GM10266 (cell line): ENCODE measurements at regions not wholly inside any gene's neighbourhood (a gene's known extent, or its start where the extent isn't known, plus 50 kb on each side); places are given as distances from the start of the nearest gene placed in this dataset.
A peak's percentile ranks its signal among the peaks of the same experiment; 100 is the strongest.
"Not testable (repeated sequence)": the region's sequence is repeated elsewhere in the genome, so short reads cannot be mapped to it uniquely, and the experiment has no call there.

ENCODE experiments used
- DNase-seq: peaks from one replicate; pipeline ENCODE4 v3.0.0; 2012; ENCODE audit errors: extremely low spot score
- CTCF ChIP-seq: IDR thresholded peaks from 2 replicates; pipeline ENCODE4 v1.5.1; 2012; ENCODE audit warnings: mild to moderate bottlenecking, low read depth; ENCODE audit not compliant: control insufficient read depth, insufficient read depth; ENCODE audit errors: missing control alignments

GRCh38 chr1:219324629-219325367 is 151.1 kb downstream of the LYPLAL1 start:
- DNase-seq, result no peak
- no peak for TF ChIP-seq CTCF

GRCh38 chr1:219324171-219324570 is 150.5 kb downstream of the LYPLAL1 start:
- no peak for DNase-seq
- TF ChIP-seq CTCF, result no peak

GRCh38 chr1:219323426-219323825 is 149.7 kb downstream of the LYPLAL1 start:
- DNase-seq, result no peak
- no peak for TF ChIP-seq CTCF

GRCh38 chr1:219322766-219323165 is 149.1 kb downstream of the LYPLAL1 start:
- no peak for DNase-seq
- no peak for TF ChIP-seq CTCF

- DNase-seq, result not testable (repeated sequence)
Measured at GRCh38 chr1:219320563-219320962, 146.9 kb downstream of the LYPLAL1 start.

- DNase-seq, result no peak
- no peak for TF ChIP-seq CTCF
Measured at GRCh38 chr1:219318826-219319225, 145.1 kb downstream of the LYPLAL1 start.

- TF ChIP-seq CTCF, result peak; percentile 51
- DNase-seq, result no peak
Measured at GRCh38 chr1:219317762-219318353, 144.2 kb downstream of the LYPLAL1 start.

- no peak for TF ChIP-seq CTCF
- no peak for DNase-seq
Measured at GRCh38 chr1:219316066-219316465, 142.4 kb downstream of the LYPLAL1 start.
